NCI-H748 (cell line): ENCODE measurements at regions not wholly inside any gene's neighbourhood (a gene's known extent, or its start where the extent isn't known, plus 50 kb on each side); places are given as distances from the start of the nearest gene placed in this dataset.
"Not testable (repeated sequence)": the region's sequence is repeated elsewhere in the genome, so short reads cannot be mapped to it uniquely, and the experiment has no call there.

ENCODE experiments used
- DNase-seq: peaks from one replicate; lab custom pipeline; 2025; ENCODE audit not compliant: unreplicated experiment; lab: John Stamatoyannopoulos, UW

DNA sequence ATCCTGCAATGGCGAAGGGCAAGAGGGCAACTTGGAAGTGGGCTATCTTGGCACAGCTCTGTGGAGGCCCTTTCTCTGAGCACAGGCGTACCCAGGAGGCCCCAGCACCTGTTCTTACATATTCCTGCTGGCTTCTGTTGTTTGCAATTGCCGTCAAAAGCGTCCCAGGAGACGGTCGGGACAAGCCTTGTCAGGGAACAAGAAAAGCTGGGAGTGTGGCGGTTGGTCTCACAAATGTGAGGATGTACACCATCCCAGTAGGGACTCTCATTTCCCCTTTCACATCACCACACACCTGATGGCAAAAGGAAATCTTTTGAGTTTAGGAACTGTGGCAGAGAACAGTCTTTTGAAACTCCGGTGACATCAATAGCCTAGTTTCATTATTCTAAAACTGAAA, 94.7 kb upstream of the EFEMP1 start:
- DNase-seq = peak; percentile 6

DNA sequence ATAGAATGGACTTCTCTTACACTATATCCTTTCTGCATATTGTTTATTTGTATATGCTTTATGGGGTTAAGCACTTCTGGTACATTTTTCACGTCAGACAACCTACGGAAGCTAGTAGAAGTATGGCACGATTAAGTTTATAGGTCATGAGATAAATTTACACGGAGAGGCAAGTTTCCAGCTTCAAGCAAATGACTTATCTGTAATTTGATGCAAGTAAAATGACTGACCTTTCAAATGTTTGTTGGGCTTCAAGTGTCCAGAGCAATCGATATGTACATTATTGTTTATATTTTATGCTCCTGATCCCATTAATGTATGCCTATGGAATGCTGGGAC, 97.5 kb upstream of the EFEMP1 start:
- DNase-seq = peak; percentile 25

DNA sequence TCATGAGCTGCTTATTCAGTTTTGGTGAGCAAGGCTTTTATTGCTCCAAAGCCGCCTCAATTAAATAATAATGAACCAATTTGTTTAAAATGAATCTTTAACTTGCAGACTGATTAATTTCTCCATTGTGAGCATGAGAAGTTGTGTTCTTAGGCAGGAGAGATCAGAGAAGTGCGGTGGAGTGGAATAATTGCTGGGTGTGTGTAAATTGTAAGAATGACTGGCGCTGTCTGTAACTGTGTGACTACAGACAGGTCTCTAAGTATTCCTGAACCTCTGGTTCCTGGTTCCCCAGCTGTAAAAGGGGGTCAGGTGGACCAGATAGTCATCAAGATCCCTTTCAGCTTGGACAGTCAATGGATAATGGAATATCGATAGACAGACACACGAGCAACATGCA, 98.0 kb upstream of the EFEMP1 start:
- peak; percentile 26 for DNase-seq

DNA sequence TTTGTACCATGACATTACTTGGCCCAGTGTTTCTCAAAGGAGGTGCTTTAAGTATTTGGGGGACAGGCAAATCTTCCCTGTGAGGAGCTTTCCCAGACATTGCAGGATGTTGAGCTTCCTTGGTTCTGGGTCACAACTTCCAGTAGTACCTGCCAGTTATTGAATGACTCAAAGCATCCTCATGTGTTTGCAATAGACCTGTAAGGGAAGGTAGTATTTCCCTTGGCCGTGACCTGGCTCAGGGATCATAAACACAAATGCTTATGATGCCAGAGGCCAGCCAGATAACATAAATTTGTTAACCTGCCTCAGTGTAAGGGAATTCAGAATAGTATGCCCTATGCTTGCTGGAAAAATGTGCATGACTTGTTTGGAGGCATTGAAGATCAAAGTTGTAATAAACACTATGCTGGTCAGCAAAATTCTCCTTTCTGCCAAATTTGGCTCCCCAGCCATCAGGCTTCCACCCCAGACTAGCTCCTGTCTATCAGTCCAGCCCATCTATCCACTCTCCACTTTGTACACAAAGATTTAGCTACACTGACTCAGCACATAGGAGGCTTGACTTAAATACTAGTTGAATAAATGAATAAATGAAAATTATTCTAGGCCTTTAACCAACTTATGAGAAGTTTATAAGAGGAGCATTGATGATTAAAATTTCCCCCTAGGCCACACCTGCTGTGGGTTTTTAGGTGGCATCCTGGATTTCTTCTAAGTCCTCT, 102.0 kb upstream of the EFEMP1 start:
- no peak for DNase-seq

DNA sequence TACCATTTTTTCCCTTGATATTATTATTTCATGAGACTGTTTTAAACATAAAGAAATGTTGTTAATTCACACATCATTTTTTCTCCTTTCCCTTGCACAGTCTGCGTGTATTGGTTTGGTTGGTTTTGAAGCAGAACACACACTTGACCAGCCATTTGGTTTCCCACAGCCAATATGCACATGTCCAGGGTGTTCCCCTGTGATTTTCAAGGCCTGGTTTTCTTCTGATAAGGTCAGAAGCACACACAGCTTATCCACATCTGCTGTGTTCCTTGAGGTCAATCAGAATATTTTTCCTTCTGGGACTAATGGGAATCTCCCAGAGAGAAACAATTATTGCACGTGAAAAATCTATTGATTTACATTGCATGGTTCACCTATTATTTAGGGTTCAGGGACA, 103.2 kb upstream of the EFEMP1 start:
- no peak for DNase-seq

DNA sequence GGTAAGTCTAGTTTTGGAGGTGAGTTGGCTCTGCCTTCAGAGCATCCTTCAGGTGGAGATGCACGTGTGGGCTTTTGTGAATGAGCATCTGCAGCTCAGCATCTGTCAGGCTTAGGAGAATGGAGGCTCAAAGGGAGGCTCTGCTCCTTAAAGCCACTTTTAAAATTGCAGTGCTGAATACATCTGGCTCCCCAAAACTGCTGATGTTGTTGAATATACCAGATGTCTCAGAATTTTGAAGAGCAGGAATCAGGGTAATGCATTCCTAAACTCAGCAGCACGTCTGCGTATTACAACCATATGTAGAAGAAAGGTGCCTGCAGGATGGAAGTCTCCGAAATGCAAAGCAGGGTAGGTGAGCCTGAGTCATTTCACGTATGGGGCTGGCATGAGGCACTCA, 106.5 kb upstream of the EFEMP1 start:
- no peak for DNase-seq

DNA sequence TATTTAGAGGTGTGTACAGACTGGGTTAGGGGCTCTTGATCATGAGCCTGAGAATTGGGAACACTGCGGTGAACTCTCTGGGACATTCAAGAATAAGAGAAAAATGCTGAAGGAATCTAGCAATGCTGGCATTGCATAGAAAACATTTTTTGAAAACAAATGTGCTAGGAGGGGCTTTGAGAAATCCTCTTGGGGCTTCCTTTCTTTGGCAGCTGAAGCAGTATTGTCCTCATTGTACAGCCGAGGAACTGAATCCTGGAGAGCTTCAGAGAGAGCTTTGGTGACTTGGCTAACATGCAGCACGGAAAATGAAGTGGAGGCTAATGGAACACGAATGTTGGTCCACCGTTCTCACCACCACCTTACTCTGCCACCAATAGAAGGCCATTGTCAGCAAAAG, 107.3 kb upstream of the EFEMP1 start:
- DNase-seq = no peak

DNA sequence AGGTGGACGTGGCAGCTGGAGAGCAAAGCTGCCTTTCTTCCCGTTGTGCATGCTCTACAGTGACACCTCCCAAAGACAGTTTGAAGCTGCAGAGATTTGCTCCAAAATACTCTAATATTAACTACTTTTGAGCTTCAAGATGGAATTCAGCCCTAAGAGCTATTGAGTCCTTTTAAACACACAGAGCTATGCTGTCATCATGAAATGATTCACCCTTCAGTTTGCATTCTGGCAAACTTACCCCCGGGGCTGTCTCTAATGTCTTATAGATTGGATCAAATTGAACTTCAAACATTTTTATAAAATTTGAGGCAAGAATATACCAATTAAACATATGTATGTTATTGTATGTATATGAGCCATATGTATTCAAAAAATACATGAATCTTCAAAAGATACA, 110.7 kb upstream of the EFEMP1 start:
- no peak for DNase-seq

DNA sequence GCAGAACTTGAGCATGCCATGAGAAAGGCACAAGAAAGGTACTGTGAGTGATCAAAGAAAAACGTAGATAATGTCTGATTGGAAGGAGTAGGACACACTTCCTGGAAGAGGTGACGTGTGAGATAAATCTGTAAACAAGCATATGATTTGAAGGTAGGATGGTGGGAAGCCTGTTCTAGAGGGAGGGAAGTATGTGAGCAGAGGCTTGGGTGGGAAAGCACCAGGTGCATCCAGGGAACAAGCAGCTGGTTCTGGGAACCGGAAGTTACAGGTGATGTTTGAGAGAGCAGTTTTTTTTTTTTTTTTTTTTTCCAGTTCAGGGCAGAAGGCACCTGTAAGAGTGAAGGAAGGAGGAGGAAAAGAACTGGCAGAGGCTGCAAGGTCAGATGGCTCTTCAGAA, 116.6 kb upstream of the EFEMP1 start:
- DNase-seq = peak; percentile 57

DNA sequence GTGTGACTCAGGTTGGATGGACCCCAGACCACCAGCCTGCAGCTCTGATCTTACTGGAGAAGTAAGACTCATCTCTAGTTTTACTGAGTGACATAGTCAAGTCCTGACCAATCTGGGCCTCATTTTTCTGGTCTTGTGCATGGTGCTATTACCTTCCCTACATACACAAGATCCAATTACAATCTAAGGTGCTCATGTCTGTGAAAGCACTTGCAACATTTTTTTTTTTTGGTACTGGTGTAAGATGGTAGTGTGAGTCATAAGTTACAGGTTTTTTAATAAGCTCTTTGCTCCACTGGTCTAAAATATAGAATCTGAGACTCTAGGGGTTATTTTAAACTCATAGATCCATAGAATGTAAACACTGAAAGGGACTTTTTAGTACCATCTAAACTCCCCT, 117.3 kb upstream of the EFEMP1 start:
- no peak for DNase-seq

DNA sequence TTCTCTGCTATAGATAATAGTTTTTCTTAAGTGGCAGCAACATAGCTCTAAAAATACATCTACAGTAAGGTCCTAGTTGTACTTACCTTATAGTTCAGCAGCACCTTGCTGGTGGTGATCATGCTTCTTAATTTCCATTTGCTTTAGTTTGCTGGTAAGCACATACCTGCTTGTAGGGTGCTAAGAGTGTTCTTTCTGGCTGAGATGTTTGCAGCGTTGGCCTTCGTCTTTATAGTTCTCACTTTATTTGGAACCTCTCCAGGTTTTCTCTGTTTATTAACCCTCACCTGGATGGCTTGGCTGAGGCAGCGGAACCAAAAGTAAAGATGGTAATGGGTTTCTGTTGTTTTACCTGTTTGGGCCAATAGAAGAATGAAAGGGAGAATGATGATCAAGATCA, 123.6 kb upstream of the EFEMP1 start:
- DNase-seq = peak; percentile 72

DNA sequence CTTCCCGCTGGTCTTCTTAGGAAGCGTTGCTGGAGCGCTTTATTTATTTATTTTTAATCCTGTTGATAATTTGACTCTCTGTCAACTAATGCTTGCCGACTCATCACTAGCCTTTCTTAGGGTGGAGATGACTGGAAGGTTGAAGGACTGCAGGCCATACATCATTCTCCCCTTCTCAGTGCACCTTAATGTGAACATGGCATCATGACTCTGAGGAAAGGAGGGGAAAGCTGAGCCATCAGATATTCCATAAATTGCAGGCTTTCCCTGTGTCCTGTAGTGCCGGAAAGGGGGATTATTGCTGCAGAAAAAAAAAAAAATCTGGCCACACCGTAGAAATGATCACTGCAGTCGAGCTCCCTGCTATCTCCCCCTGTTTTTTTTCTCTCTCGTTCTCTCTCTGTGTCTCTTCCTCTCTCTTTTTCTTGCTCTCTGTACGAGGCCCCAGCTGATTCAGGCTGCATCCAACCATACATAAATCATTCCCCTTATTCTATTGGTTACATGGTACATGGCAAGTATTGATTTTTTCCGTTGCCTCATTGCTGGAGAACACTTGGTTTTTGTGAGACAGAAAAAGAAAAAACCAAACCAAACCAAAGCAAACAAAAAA, 125.8 kb upstream of the EFEMP1 start:
- no peak for DNase-seq

DNA sequence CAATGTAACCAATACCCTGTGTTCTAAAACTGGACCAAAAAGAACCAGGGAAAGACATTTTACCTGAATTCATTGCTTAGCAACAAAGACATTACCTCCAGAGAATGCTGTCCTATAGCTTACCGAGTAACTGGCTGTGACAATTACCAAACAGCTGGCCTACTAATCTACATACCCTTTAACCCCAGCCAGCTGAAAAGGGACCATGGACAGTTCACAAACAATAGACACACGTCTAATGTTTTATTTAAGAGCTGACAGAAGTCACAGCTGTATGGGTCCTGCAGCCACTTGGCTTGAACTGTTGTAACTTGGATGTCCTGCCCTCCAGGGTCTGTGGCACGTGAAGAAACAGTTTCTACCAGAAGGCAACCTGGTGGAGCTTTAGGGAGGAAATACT, 130.1 kb upstream of the EFEMP1 start:
- peak; percentile 63 for DNase-seq

DNA sequence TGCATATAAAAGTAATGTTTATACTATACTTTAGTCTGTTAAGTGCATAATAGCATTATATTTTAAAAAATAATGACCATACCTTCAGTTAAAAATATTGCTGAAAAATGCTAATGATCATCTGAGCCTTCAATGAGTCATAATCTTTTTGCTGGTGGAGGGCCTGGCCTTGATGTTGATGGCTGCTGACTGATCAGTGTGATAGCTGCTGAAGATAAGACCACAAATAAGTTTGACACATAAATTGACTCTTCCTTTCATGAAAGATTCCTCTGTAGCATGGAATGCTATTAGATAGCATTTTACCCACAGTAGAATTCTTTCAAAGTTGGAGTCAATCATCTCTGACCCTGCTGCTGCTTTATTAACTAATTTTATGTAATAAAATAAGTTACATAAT, 128.4 kb upstream of the CCDC85A start:
- DNase-seq = no peak

DNA sequence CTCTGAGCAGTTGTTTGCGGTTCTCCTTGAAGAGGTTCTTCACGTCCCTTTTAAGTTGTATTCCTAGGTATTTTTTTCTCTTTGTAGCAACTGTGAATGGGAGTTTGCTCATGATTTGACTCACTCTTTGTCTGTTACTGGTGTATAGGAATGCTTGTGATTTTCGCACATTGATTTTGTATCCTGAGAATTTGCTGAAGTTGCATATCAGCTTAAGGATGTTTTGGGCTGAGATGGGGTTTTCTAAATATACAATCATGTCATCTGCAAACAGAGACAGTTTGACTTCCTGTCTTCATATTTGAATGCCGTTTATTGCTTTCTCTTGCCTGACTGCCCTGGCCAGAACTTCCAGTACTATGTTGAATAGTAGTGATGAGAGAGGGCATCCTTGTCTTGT, 122.5 kb upstream of the CCDC85A start:
- DNase-seq = not testable (repeated sequence)

DNA sequence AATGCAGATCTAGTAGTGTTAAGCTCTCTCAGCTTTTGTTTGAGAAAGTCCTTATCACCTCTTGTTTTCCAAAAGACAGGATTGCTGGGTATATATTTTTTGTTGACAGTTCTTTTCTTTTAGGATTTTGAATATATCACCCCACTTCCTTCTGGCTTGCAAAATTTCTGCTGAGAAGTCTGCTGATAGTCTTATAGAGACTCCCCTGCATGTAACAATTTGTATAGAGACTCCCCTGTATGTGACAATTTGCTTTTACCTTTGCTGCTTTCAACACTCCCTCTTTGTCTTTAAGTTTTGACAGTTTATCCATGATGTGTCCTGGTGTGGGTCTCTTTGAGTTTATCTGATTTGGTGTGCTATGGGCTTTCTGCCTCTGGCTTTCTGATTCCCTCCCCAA, 115.0 kb upstream of the CCDC85A start:
- DNase-seq = no peak

DNA sequence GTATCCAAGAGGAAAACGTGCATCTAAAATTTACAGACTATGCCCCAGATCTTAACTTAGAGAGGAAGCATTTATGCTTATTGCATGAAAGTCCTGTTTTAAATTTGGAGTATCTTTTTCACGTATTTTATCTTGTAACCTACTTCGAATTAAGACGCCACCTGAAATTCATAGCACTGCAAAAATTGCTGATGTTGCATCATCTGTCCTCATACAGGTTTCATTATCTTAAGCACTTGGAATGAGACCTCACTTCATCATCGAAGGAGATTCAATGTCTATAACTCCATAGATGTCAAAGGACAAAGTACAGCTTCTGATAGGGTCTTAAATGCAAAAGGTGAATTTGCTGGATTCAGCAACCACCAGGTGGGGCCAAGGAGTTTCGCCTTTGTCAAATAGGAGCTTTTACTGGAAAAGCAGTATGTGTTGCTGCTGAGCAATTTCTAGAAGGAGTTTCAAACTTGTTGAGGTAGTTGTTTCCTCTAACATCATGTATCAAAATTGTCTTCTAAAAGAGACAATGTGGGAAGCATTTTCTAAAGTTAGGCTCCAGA, 106.4 kb upstream of the CCDC85A start:
- DNase-seq = peak; percentile 33

DNA sequence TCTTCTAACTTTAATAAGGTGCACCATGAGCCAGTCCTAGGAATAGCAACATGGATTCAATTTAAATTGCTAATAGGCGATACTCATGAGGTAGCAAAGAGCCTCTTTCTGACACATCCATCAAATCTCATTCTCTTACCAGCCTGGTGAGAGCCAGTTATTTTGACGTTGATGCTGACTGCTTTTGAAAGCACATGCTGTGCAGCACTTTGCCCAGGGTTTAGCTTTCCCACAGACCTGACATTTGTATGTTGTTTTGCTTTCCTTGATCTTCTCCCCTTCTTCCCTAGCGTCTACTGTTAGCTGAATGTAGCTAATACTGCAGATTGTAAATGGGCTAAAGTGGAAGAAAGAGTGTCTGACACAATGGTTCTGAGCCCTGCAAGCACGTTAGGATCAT, 101.1 kb upstream of the CCDC85A start:
- DNase-seq = no peak

DNA sequence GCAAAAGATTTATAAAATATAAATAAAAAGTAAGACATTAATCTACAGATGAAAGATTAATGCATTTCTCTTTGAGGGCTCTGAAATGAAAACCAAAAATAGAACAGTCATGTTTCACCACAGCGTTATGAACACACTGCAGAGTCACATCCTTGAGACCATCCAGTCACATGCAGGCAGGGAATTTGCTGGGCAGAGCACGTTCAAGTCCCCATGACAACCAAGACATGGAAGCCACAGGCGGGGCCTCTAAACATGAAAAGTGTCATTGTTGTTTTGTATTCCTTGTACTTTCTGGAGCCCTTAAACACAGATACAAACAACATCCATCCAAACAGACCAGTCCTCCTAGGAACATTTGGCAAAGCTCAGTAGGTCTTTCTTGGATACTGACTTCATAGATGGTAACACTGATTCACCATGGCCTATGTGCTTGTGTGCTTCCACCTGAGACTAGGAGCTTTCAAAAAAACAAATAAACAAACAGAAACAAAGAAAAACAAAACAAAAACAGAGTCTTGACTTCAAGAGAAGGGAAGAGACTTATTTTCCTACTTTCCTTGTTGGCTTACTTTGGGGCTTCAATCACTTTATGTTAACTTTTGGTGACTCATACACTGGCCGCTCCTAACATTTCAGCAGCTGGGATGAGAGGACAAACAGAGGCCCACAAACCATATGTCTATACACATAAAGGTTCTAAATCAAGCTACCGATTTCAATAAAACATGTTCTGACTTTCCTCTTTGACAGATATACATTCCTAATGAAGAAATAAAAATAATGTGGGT, 99.5 kb upstream of the CCDC85A start:
- peak; percentile 5 for DNase-seq

DNA sequence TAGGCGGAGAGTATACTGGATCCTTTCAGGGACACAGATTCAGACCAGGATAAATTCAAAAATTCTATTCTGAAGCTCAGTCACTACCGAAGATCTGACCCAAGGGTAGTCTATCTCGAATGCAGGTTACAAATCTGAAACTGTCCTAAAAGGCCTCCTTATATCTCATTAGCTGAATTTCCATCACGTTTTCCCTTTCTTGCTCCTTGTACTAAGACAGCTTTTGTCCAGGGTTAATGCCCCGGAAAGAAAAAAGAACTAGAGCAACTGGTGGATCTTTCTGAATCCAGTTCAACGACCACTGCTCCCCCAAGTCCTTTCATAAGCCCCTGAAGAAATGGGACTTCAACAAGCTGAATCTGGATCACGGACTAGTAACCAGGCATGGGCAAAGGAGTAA, 97.5 kb upstream of the CCDC85A start:
- no peak for DNase-seq

DNA sequence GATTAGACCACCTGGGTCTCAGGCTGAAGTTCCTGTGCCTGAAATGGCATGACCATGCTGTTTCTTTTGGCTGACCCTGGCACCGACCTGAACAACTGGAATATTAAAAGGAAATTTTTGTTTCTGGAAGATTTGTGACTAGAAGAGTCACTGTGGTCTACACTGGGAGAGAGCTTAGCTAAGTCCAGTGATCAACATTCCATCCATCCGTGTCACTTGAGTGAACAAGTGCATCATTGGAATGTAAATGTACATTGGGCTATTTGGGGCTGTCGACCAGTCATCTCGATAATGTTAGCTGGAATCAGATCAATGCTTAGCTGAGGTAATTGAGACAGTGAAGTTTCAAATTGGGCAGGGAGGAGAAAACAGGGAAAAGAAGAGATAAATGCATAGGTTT, 95.4 kb upstream of the CCDC85A start:
- no peak for DNase-seq

DNA sequence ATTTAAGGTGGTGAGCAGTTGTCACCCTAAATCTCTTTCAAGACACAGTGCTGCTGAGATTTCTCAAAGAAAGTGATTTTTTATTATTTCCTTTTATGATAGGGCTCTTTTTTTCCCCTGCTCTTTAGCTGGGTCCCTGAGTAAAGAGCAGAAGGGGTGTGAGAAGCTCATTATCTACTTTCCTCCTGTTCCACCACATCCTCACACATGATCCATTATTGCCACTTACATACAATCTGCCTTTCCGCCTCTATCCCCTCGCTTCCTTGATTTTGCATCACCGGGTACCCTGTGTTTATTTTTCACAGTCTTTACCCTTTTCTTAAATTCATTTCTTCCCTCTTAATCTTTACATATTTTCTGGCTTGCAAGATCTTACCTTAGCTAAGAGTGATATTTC, 93.9 kb upstream of the CCDC85A start:
- DNase-seq = no peak
